ENCODE measurements at regions not wholly inside any gene's neighbourhood (a gene's known extent, or its start where the extent isn't known, plus 50 kb on each side); places are given as distances from the start of the nearest gene placed in this dataset.

- TF ChIP-seq PATZ1 (CRISPR knock-in tag; IDR thresholded peaks at IDR 0.05; ENCODE audit: borderline replicate concordance), result no peak
- no peak for TF ChIP-seq SNAI2 (CRISPR knock-in tag; IDR thresholded peaks at IDR 0.05)
- TF ChIP-seq GLIS3 (CRISPR knock-in tag; IDR thresholded peaks at IDR 0.05), result no peak
- TF ChIP-seq TOX (CRISPR knock-in tag; IDR thresholded peaks at IDR 0.05; ENCODE audit: borderline replicate concordance), result no peak
- TF ChIP-seq OSR1 (CRISPR knock-in tag; IDR thresholded peaks at IDR 0.05), result no peak
- no peak for TF ChIP-seq ZNF70 (CRISPR knock-in tag; IDR thresholded peaks at IDR 0.05)
- no peak for TF ChIP-seq ZFP3 (CRISPR knock-in tag; IDR thresholded peaks at IDR 0.05)
These were observed 187.9 kb upstream of the SESN3 start (continued) for GRCh38 chr11:95418916-95419315.

GRCh38 chr11:95417832-95418231, 186.8 kb upstream of the SESN3 start:
- TF ChIP-seq ZNF70 (CRISPR knock-in tag; IDR thresholded peaks at IDR 0.05) (no peak), CREB5 (CRISPR knock-in tag; IDR thresholded peaks at IDR 0.05; ENCODE audit: low read depth) (no peak)
- ATAC-seq, result no peak

GRCh38 chr11:95415837-95416304, 184.9 kb upstream of the SESN3 start:
- no peak for ATAC-seq
- no peak for TF ChIP-seq TSHZ2 (CRISPR knock-in tag; IDR thresholded peaks at IDR 0.05)
- TF ChIP-seq SNAI2 (CRISPR knock-in tag; IDR thresholded peaks at IDR 0.05), result no peak
- no peak for TF ChIP-seq ZFP3 (CRISPR knock-in tag; IDR thresholded peaks at IDR 0.05)

- ATAC-seq, result no peak
- TF ChIP-seq POU6F1 (CRISPR knock-in tag; IDR thresholded peaks at IDR 0.05; ENCODE audit: borderline replicate concordance, low read depth), result no peak
- no peak for TF ChIP-seq GLIS3 (CRISPR knock-in tag; IDR thresholded peaks at IDR 0.05)
- TF ChIP-seq TCF4 (CRISPR knock-in tag; IDR thresholded peaks at IDR 0.05; ENCODE audit: borderline replicate concordance), result no peak
- no peak for TF ChIP-seq ZC3H10 (CRISPR knock-in tag; IDR thresholded peaks at IDR 0.05)
- no peak for TF ChIP-seq PATZ1 (CRISPR knock-in tag; IDR thresholded peaks at IDR 0.05; ENCODE audit: borderline replicate concordance)
- no peak for TF ChIP-seq BACH2 (CRISPR knock-in tag; IDR thresholded peaks at IDR 0.05; ENCODE audit: borderline replicate concordance)
- no peak for TF ChIP-seq OSR1 (CRISPR knock-in tag; IDR thresholded peaks at IDR 0.05)
These were observed 183.2 kb upstream of the SESN3 start for GRCh38 chr11:95414217-95414616.

- TF ChIP-seq ARNTL (CRISPR knock-in tag; IDR thresholded peaks at IDR 0.05; ENCODE audit: borderline replicate concordance, low read depth), result no peak
- no peak for TF ChIP-seq TCF4 (CRISPR knock-in tag; IDR thresholded peaks at IDR 0.05; ENCODE audit: borderline replicate concordance)
- no peak for TF ChIP-seq ESRRG (CRISPR knock-in tag; IDR thresholded peaks at IDR 0.05)
- no peak for ATAC-seq
These were observed 182.8 kb upstream of the SESN3 start for GRCh38 chr11:95413761-95414160.

Data from SK-N-SH treated with all-trans-retinoic acid at 6 μM for 48 hours (cell line).